ENCODE measurements at regions not wholly inside any gene's neighbourhood (a gene's known extent, or its start where the extent isn't known, plus 50 kb on each side); places are given as distances from the start of the nearest gene placed in this dataset.

DNA sequence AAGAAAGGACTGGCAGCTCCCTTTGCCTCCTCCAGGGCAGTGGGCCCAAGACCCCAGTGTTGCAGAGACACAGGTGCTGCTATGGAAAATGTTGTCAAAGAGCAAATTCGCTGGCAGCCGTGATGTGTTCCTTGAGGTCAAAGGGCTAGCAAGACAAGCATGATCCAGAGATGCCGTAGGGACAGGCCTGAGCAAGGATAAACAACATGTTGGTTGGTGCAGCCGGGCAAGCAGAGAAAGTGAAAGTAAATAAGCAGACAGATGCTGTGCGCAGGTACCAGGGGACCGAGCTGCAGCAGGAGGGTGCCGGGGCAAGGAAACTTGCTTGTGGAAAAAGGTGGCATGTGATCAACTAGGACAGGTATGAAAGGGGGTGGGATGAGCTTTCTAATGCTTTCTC lies 125.5 kb upstream of the NECTIN1 start:
- no peaks in the 10 kb centered on the region for H3K9me3 ChIP-seq (ENCODE audit: control insufficient read depth, low read depth, low read length)
- no peak overlapping the region for H3K4me2 ChIP-seq (ENCODE audit: insufficient read depth, insufficient read length, low read length)
- no peak overlapping the region for H3K56ac ChIP-seq (ENCODE audit: insufficient read length, low read depth, low read length)
- no peak overlapping the region for H3K23ac ChIP-seq (ENCODE audit: insufficient read length, low read depth, low read length)
- H3K4ac ChIP-seq (ENCODE audit: low read depth, low read length) = no peak overlapping the region
- H3K27me3 ChIP-seq (ENCODE audit: insufficient read depth, low read length) = no peaks in the 10 kb centered on the region; the same call in 1 of the 2 replicates
- H4K5ac ChIP-seq (ENCODE audit: insufficient read length, low read depth, low read length) = no peak overlapping the region
- Mint-ChIP-seq H3K4me3 (no peak overlapping the region), H3K4me1 (peaks cover 3 to 8% of the 10 kb centered on the region in 2 experiments; a peak in 3 of 4 replicates), H3K9me3 (no peaks in the 10 kb centered on the region), H3K27me3 (ENCODE audit: low read depth) (peaks cover 68% of the 10 kb centered on the region), H3K27ac (no peak overlapping the region), H3K36me3 (ENCODE audit: insufficient read depth in 1 of 3, low read depth in 3 of 3) (no peaks in the 10 kb centered on the region; a peak in 1 of 7 replicates)
- H2AK5ac ChIP-seq (ENCODE audit: insufficient read length, low read length) = no peak overlapping the region
- no peak overlapping the region for H2BK15ac ChIP-seq (ENCODE audit: low read depth, low read length)
- no peaks in the 10 kb centered on the region for H3K23me2 ChIP-seq (ENCODE audit: insufficient read length, low read depth, low read length, poor library complexity, severe bottlenecking)
- H3K79me2 ChIP-seq (ENCODE audit: insufficient read depth, low read length) = no peaks in the 10 kb centered on the region
- H3K27ac ChIP-seq (ENCODE audit: insufficient read length, low read depth, low read length) = no peak overlapping the region
- no peaks in the 10 kb centered on the region for H4K20me1 ChIP-seq (ENCODE audit: control insufficient read depth, insufficient read depth, insufficient read length)
- H3K79me1 ChIP-seq (ENCODE audit: insufficient read depth, low read depth, low read length, poor library complexity, severe bottlenecking) = no peaks in the 10 kb centered on the region
- H3K4me1 ChIP-seq (ENCODE audit: insufficient read depth, low read length) = no peaks in the 10 kb centered on the region
- DNase-seq = no peak
- TF ChIP-seq, protein P1, sequence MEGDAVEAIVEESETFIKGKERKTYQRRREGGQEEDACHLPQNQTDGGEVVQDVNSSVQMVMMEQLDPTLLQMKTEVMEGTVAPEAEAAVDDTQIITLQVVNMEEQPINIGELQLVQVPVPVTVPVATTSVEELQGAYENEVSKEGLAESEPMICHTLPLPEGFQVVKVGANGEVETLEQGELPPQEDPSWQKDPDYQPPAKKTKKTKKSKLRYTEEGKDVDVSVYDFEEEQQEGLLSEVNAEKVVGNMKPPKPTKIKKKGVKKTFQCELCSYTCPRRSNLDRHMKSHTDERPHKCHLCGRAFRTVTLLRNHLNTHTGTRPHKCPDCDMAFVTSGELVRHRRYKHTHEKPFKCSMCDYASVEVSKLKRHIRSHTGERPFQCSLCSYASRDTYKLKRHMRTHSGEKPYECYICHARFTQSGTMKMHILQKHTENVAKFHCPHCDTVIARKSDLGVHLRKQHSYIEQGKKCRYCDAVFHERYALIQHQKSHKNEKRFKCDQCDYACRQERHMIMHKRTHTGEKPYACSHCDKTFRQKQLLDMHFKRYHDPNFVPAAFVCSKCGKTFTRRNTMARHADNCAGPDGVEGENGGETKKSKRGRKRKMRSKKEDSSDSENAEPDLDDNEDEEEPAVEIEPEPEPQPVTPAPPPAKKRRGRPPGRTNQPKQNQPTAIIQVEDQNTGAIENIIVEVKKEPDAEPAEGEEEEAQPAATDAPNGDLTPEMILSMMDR (conservative IDR thresholded peaks at IDR 0.05) = no peak
- no peak overlapping the region for H3K18ac ChIP-seq (ENCODE audit: insufficient read length, low read depth, low read length)
- H3T11ph ChIP-seq (ENCODE audit: low read length) = no peak overlapping the region
- no peak overlapping the region for H2BK20ac ChIP-seq (ENCODE audit: low read depth, low read length, poor library complexity, severe bottlenecking)
- H2BK5ac ChIP-seq (ENCODE audit: insufficient read length, low read length) = no peak overlapping the region
- no peak overlapping the region for H3K14ac ChIP-seq (ENCODE audit: insufficient read depth, low read length)
- no peak overlapping the region for H2BK12ac ChIP-seq (ENCODE audit: insufficient read length, low read depth, low read length)
- H3K9ac ChIP-seq (ENCODE audit: extremely low read depth, insufficient read length, low read length) = no peak overlapping the region
- no peak overlapping the region for H2BK120ac ChIP-seq (ENCODE audit: low read depth, low read length, poor library complexity, severe bottlenecking)
- no peak overlapping the region for H4K91ac ChIP-seq (ENCODE audit: insufficient read length, low read depth, low read length)
- no CpG with 5 or more reads among the region's 7 CpGs for WGBS (ENCODE audit: extremely low coverage, insufficient read length, low lambda C conversion rate)
- no peak overlapping the region for H2AFZ ChIP-seq (ENCODE audit: low read length)
- no peak overlapping the region for H4K8ac ChIP-seq (replicated peaks; ENCODE audit: insufficient read length, low read depth, low read length)
